CD4-positive, alpha-beta T cell treated with Interleukin-12 subunit alpha and Interleukin-12 subunit beta, for 1 hour (primary cell): ENCODE measurements at regions not wholly inside any gene's neighbourhood (a gene's known extent, or its start where the extent isn't known, plus 50 kb on each side); places are given as distances from the start of the nearest gene placed in this dataset.

Experiments
- DNase-seq: peaks from one replicate; pipeline ENCODE4 v3.0.0-alpha.2; 2020

- DNase-seq = no peak
These were observed 50.3 kb upstream of the GLI2 start for GRCh38 chr2:120685066-120685973.
